AG09319 (cell line): ENCODE measurements at regions not wholly inside any gene's neighbourhood (a gene's known extent, or its start where the extent isn't known, plus 50 kb on each side); places are given as distances from the start of the nearest gene placed in this dataset.

Source experiments
- DNase-seq: peaks from one replicate; pipeline ENCODE4 v3.0.0-alpha.2; 2010; ENCODE audit warnings: low read depth; ENCODE audit errors: extremely low read depth
- TF ChIP-seq, protein P1 (sequence below): IDR thresholded peaks from 2 replicates; pipeline ENCODE4 v1.5.1; 2011; ENCODE audit warnings: low read depth, mild to moderate bottlenecking, inconsistent platforms, low read length, moderate library complexity

DNA sequence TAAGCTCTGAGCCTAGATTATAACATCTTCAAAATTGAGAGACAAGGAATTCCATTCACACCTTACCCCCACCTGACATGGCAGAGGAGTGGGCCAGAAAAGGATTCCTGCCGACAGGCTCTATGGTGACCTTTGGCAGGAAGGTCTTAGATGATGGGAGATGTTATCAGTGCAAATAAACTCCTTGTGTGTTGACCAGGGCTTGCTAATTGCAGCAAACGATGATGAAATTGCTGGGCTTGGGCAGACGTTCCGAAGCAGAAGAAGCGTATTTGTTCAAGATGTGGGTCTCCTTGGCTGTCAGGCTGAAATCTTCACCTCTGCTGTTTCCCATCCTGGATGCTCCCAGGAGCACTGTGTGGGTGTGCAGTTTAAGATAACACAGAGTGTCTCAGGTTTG is 183.7 kb upstream of the CADM1 start:
- no peak for DNase-seq
- TF ChIP-seq, protein P1, sequence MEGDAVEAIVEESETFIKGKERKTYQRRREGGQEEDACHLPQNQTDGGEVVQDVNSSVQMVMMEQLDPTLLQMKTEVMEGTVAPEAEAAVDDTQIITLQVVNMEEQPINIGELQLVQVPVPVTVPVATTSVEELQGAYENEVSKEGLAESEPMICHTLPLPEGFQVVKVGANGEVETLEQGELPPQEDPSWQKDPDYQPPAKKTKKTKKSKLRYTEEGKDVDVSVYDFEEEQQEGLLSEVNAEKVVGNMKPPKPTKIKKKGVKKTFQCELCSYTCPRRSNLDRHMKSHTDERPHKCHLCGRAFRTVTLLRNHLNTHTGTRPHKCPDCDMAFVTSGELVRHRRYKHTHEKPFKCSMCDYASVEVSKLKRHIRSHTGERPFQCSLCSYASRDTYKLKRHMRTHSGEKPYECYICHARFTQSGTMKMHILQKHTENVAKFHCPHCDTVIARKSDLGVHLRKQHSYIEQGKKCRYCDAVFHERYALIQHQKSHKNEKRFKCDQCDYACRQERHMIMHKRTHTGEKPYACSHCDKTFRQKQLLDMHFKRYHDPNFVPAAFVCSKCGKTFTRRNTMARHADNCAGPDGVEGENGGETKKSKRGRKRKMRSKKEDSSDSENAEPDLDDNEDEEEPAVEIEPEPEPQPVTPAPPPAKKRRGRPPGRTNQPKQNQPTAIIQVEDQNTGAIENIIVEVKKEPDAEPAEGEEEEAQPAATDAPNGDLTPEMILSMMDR = no peak

GRCh38 chr11:115684699-115685098 is 180.5 kb upstream of the CADM1 start:
- DNase-seq = no peak
- TF ChIP-seq, protein P1 = no peak

DNA sequence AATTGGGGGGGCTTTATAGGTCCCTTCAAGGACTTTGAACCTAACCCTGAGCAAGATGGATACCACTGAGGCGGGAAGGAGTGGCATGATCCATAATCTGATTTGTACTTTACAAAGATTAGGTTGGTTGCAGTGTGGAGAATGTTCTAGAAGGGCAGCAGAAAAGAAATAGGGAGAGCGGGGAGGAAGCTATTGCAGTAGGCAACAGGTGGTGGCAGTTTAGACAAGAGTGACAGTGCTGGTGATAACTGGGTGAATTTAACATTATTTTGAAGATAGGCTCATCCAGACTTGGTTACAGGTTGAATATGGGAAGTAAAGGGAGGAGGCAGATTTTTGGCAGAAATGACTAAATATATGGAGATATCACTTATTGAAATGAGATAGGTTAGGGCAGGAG is 179.9 kb upstream of the CADM1 start:
- TF ChIP-seq, protein P1 = no peak
- no peak for DNase-seq

DNA sequence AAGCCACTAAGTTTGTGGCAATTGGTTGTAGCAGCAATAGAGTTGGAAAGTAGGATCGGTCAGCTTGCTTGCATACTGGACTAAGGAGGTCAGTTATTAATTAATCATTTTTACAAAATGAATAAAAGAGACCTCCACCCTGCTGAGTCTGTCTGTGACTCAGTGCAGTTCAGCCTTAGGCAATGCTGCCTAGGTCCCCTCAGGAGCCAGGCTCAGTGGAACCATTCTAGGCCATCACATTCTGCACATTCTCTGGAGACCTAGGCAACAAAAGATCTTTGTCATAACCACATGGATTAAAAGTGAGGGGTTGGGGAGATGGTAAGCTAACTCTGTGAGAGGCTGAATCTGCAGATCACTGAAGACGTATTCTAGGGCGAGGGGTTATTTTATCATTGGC is 178.7 kb upstream of the CADM1 start:
- TF ChIP-seq, protein P1 = no peak

DNA sequence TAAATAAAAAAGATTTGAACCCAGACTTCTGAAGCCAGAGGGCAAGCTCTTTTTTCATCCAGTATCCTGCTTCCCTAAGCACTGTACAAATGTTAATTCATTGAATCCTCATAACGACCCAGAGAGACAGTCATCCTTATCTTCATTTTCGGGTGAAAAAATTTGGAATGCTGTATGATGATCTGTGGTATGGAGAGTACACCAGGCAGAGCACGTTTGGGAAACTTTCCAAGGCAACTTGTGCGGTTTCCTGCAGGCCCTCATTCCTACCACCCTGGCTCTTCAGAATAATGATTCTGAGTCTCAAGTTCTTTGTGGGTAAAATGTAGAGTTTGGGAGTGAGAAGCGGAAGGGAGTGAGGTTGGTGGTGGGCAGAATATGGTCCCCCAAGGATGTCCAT is 177.9 kb upstream of the CADM1 start:
- TF ChIP-seq, protein P1 = no peak
- DNase-seq = no peak

More for the DNA sequence above, 178.7 kb upstream of the CADM1 start:
- DNase-seq = no peak

DNA sequence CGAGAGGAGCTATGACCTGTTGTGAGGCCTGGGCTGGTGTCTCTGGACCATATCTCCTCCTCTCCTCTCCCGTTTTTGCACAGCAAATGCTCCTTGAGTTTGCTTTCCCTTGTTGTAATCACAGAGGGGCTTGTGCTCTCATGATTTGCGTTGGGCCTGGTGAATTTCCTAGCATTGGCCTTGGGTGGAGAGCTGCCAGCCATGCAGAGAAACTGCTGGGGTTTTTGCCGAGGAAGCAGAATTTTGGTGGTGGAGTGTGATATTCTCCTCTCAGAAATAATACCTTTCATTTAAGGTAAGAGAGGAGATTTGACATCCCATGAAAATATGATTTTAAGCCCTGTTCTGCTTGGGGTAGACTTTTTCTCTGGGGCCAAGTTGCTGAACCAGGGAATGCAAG is 175.7 kb upstream of the CADM1 start:
- DNase-seq = no peak
- TF ChIP-seq, protein P1 = no peak

GRCh38 chr11:115678942-115679341 is 174.7 kb upstream of the CADM1 start:
- TF ChIP-seq, protein P1 = no peak
- DNase-seq = no peak
